ENCODE measurements at regions not wholly inside any gene's neighbourhood (a gene's known extent, or its start where the extent isn't known, plus 50 kb on each side); places are given as distances from the start of the nearest gene placed in this dataset.

GRCh38 chr13:104823071-104823470 is 1712.4 kb downstream of the EFNB2 start:
- no peaks in the 10 kb centered on the region for H4K20me1 ChIP-seq (replicated peaks; ENCODE audit: insufficient read depth)
- H3K36me3 ChIP-seq (ENCODE audit: insufficient read depth): no peaks in the 10 kb centered on the region
- no peaks in the 10 kb centered on the region for H3K4me1 ChIP-seq (ENCODE audit: insufficient read depth)
- H2AFZ ChIP-seq: no peak overlapping the region
- H3F3A ChIP-seq (replicated peaks; ENCODE audit: low read depth): no peaks in the 10 kb centered on the region
- no peaks in the 10 kb centered on the region for H3K27me3 ChIP-seq (ENCODE audit: insufficient read depth)
- TF ChIP-seq EZH2 (IDR thresholded peaks at IDR 0.05; ENCODE audit: low read depth, unreplicated experiment): no peak
- TF ChIP-seq ETS1 (IDR thresholded peaks at IDR 0.05): no peak
- TF ChIP-seq POLR2AphosphoS5 (IDR thresholded peaks at IDR 0.05; ENCODE audit: low read depth): no peak
- no peak for TF ChIP-seq CREB1 (CRISPR knock-in tag; IDR thresholded peaks at IDR 0.05; ENCODE audit: low read depth)
- no peak for TF ChIP-seq ZNF462 (CRISPR knock-in tag; IDR thresholded peaks at IDR 0.05)
- no peak for TF ChIP-seq ZNF331 (CRISPR knock-in tag; IDR thresholded peaks at IDR 0.05; ENCODE audit: low read depth)
- TF ChIP-seq CTCF (conservative IDR thresholded peaks at IDR 0.05; ENCODE audit: low read depth in 2 of 2): no peak
- ATAC-seq (no peak), DNase-seq (ENCODE audit: low spot score) (no peak)
- H3K4me2 ChIP-seq: no peak overlapping the region
- Mint-ChIP-seq H3K4me3 (no peak overlapping the region), H3K36me3 (ENCODE audit: low read depth) (no peaks in the 10 kb centered on the region; the same call in 2 of the 3 replicates), H3K27me3 (ENCODE audit: insufficient read depth, low read depth, poor library complexity) (peaks cover 4% of the 10 kb centered on the region), H3K4me1 (no peaks in the 10 kb centered on the region), H3K9me3 (no peaks in the 10 kb centered on the region; the same call in 2 of the 3 replicates), H3K27ac (no peak overlapping the region)
- no peak overlapping the region for H3K4me3 ChIP-seq
- no peaks in the 10 kb centered on the region for H3K79me2 ChIP-seq (replicated peaks; ENCODE audit: insufficient read depth)
- H3K27ac ChIP-seq (ENCODE audit: low read depth): no peak overlapping the region
- H3K9me2 ChIP-seq (ENCODE audit: insufficient read depth): peaks cover 17% of the 10 kb centered on the region

All from GM23338 (cell line).